Iris pigment epithelial cell (primary cell): ENCODE measurements at regions not wholly inside any gene's neighbourhood (a gene's known extent, or its start where the extent isn't known, plus 50 kb on each side); places are given as distances from the start of the nearest gene placed in this dataset.
"Not testable (repeated sequence)": the region's sequence is repeated elsewhere in the genome, so short reads cannot be mapped to it uniquely, and the experiment has no call there.

ENCODE experiments used
- DNase-seq: peaks from one replicate; pipeline ENCODE4 v3.0.0-alpha.2; 2011; ENCODE audit warnings: low read depth

GRCh38 chr14:25316007-25316406, 266.1 kb upstream of the STXBP6 start:
- DNase-seq = not testable (repeated sequence)

GRCh38 chr14:25308244-25308643, 258.3 kb upstream of the STXBP6 start:
- DNase-seq = no peak

GRCh38 chr14:25303934-25304333, 254.0 kb upstream of the STXBP6 start:
- no peak for DNase-seq

- no peak for DNase-seq
Observed at GRCh38 chr14:25298238-25298637, 248.3 kb upstream of the STXBP6 start.

GRCh38 chr14:25290154-25290553, 240.2 kb upstream of the STXBP6 start:
- DNase-seq = not testable (repeated sequence)

- DNase-seq = no peak
Observed at GRCh38 chr14:25274529-25274928, 224.6 kb upstream of the STXBP6 start.

GRCh38 chr14:25267186-25267585, 217.2 kb upstream of the STXBP6 start:
- no peak for DNase-seq

GRCh38 chr14:25259470-25259869, 209.5 kb upstream of the STXBP6 start:
- no peak for DNase-seq

- DNase-seq = no peak
Observed at GRCh38 chr14:25252793-25253192, 202.8 kb upstream of the STXBP6 start.

GRCh38 chr14:25250516-25250915, 200.6 kb upstream of the STXBP6 start:
- DNase-seq = no peak

- DNase-seq = no peak
Observed at GRCh38 chr14:25247609-25248008, 197.7 kb upstream of the STXBP6 start.

- no peak for DNase-seq
Observed at GRCh38 chr14:25246751-25247150, 196.8 kb upstream of the STXBP6 start.

GRCh38 chr14:25239170-25239569, 189.2 kb upstream of the STXBP6 start:
- DNase-seq = no peak

- no peak for DNase-seq
Observed at GRCh38 chr14:25237845-25238244, 187.9 kb upstream of the STXBP6 start.

- DNase-seq = no peak
Observed at GRCh38 chr14:25233613-25234012, 183.7 kb upstream of the STXBP6 start.

- no peak for DNase-seq
Observed at GRCh38 chr14:25231004-25231403, 181.1 kb upstream of the STXBP6 start.

GRCh38 chr14:25226214-25226613, 176.3 kb upstream of the STXBP6 start:
- no peak for DNase-seq

GRCh38 chr14:25222256-25222655, 172.3 kb upstream of the STXBP6 start:
- DNase-seq = no peak

GRCh38 chr14:25220514-25220913, 170.6 kb upstream of the STXBP6 start:
- no peak for DNase-seq

- no peak for DNase-seq
Observed at GRCh38 chr14:25215607-25216006, 165.7 kb upstream of the STXBP6 start.

GRCh38 chr14:25197885-25198284, 147.9 kb upstream of the STXBP6 start:
- no peak for DNase-seq

GRCh38 chr14:25180221-25180620, 130.3 kb upstream of the STXBP6 start:
- DNase-seq = no peak

GRCh38 chr14:25178255-25178654, 128.3 kb upstream of the STXBP6 start:
- no peak for DNase-seq

- DNase-seq = peak; percentile 59
Observed at GRCh38 chr14:25150934-25151790, 101.2 kb upstream of the STXBP6 start.
